Urothelium cell line (cell line): ENCODE measurements at regions not wholly inside any gene's neighbourhood (a gene's known extent, or its start where the extent isn't known, plus 50 kb on each side); places are given as distances from the start of the nearest gene placed in this dataset.
A peak's percentile ranks its signal among the peaks of the same experiment; 100 is the strongest.
"Not testable (repeated sequence)": the region's sequence is repeated elsewhere in the genome, so short reads cannot be mapped to it uniquely, and the experiment has no call there.

Experiments used
- DNase-seq: peaks from one replicate; pipeline ENCODE4 v3.0.0; 2011; ENCODE audit warnings: low spot score, mixed read lengths
- FAIRE-seq: peaks from 2 replicates; lab custom pipeline; 2011; peaks lifted over from hg19 to GRCh38; lab: Jason Lieb, UNC

- DNase-seq: no peak
- no peak for FAIRE-seq
These were observed 61.4 kb downstream of the DDX53 start for GRCh38 chrX:23061116-23061515.

- DNase-seq: no peak
- FAIRE-seq: no peak
These were observed 62.6 kb downstream of the DDX53 start for GRCh38 chrX:23062359-23062758.

DNA sequence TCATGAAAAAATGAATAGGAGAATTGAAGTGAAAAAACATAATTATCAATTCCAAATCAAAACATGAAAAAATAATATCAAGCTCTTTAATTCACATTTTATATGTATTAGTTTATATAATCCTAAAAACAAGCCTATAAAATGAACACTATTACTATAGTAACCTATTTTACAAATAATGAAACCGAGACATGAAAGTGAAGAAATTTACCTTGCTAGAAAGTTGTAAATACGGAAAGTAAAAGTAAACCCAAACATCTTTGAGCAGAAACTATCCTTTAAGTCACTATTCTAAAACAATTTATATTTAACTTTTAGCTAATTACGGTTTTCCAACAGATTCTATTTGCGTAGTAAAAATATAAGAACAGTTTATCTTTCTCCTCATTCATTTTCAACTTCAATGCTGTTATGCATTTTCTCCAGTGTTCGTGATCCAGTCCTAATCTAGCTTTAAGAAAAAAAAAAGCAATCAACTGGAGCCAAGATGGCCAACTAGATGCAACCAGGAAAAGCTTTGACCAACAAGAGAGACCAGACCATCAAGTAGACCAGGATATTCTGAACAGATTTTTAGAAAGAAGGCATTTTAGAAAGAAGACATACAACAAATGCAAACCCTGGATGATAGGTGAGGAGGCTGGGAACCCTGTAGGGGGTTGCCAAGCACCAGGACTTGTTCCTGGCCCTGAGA is 67.0 kb downstream of the DDX53 start:
- no peak for FAIRE-seq

DNA sequence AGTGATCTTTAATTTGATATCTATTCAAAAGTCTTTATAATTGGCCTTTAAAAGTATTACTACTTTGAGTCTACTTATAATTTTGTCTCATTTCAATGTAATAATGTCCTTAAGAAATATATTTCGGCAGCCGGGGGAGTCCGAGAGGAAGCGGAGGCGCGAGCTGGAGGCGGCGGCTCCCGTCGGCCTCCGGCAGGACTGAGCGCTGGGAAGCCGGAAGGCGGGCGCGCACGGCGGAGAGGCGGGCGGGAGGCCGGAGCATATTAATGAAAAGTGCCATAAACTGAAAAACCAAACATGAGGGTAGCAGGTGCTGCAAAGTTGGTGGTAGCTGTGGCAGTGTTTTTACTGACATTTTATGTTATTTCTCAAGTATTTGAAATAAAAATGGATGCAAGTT is 75.7 kb downstream of the DDX53 start:
- not testable (repeated sequence) for DNase-seq, FAIRE-seq

More for the DNA sequence above, 67.0 kb downstream of the DDX53 start:
- DNase-seq: no peak

- FAIRE-seq: no peak
These were observed 79.6 kb downstream of the DDX53 start for GRCh38 chrX:23079347-23079746.

GRCh38 chrX:23100826-23101225 is 101.1 kb downstream of the DDX53 start:
- no peak for FAIRE-seq
- no peak for DNase-seq

More at GRCh38 chrX:23079347-23079746, 79.6 kb downstream of the DDX53 start:
- DNase-seq: no peak

GRCh38 chrX:23103546-23103945 is 103.8 kb downstream of the DDX53 start:
- no peak for FAIRE-seq
- DNase-seq: no peak

- DNase-seq: no peak
- FAIRE-seq: no peak
These were observed 114.5 kb downstream of the DDX53 start for GRCh38 chrX:23114241-23114640.

GRCh38 chrX:23115651-23116050 is 115.9 kb downstream of the DDX53 start:
- DNase-seq: no peak
- FAIRE-seq: no peak

DNA sequence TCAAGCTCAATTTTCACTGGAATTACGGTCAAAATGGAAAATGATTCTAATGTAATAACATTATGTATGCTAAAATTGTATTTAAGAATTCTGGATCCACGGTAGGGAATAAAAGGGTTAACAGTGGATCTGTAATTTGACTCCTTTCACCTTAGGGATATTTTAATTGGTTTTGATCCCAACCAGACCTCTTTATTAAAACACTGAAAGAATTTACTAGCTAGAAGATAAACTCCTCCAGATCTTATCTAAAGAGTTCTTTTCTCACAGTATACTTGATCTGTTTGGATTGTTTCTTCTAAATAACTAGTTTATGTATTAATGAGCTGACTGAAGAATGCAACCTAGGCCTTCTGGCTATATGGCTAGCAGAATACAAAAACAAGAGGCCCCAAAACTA is 118.4 kb downstream of the DDX53 start:
- FAIRE-seq (no peak), DNase-seq (no peak)

DNA sequence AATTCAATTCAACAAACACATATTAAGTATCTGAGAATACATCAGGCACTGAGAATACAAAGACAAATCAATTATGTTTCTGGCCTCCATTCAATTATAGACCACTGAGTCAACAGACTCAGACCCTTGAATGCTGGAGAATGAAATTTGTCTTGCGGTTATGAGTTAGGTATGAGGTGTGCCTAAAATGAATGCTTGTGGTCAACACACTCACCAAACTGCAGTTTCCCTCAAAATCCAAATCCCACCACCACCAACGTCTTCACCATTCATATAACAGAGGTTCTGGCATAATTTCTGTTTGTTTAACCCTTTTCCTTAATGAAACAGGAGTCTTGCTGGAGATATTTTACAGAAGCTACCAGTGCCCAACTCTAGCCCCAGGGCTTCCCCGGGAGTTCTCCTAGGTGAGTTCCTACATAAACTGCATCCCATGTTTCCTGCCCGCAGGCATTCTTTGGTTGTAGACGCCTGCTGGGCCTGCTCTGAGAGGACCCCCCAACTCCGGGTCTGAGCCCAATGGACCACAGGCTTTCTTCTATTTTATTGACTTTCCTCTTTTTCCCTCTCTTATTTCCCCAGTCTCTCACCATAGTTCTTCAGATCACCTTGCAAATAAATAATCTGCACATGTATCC is 119.2 kb downstream of the DDX53 start:
- FAIRE-seq: no peak
- DNase-seq: peak; percentile 2

GRCh38 chrX:23127586-23127985 is 127.8 kb downstream of the DDX53 start:
- DNase-seq (no peak), FAIRE-seq (no peak)

DNA sequence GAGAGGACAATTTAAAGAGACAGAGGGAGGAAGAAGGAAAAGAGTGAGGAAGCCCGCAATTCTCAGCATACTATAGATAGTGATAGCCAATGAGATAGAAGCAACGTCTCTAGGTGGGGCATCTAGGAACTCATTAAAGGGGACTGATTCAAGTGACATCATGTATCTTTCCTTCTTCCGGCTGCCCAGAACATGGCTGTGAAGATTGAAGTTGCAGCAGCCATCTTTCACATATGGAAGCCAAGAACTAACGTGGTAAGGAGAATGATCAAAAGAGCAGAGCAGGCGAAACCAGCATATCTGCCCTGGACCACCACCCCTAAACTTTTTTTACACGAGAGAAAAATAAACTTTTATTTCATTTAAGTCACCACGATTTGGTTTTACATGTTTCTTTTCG is 133.8 kb downstream of the DDX53 start:
- DNase-seq: no peak
- no peak for FAIRE-seq

DNA sequence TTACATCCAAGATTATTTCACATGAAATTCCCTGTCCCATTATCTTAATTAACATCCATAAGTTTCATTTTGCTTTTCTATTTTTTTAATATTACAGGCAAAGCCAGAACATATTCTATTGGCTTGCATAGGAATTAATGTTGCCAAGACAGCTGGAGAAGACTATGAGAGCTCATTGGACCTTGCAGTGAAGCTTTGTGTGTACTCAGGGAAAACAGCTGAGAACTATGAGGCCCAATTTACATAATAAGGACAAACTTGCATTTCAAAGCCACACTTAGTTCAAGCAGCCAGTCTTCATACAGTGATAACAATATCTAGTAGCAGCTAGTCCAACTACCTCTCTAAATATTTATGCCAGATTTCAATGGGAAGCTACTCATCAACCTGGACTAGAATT is 134.4 kb downstream of the DDX53 start:
- FAIRE-seq (no peak), DNase-seq (no peak)

- DNase-seq (no peak), FAIRE-seq (no peak)
These were observed 137.1 kb downstream of the DDX53 start for GRCh38 chrX:23136816-23137215.

DNA sequence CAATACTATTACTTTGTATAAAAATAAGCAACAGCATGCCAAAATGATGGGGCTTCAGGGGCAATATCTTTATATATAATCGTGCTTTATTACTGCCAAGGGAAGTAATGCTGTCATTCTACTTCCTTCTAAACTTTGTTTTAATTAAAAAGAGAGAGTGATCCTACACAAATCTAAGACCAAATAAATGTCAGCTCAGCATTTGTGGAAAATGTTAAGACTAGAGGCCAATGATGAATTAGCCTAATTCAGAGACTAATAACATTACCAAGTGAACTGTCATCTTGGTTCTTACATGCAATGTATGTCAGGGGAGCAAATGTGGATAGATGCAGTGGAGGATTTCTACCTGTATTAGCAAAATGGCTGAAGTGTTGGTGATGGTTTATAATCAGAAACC is 166.4 kb upstream of the PTCHD1 start:
- FAIRE-seq: no peak

GRCh38 chrX:23185951-23186350 is 148.7 kb upstream of the PTCHD1 start:
- no peak for FAIRE-seq
- DNase-seq: no peak

More for the DNA sequence above, 166.4 kb upstream of the PTCHD1 start:
- no peak for DNase-seq

GRCh38 chrX:23187819-23188218 is 146.8 kb upstream of the PTCHD1 start:
- FAIRE-seq: no peak

DNA sequence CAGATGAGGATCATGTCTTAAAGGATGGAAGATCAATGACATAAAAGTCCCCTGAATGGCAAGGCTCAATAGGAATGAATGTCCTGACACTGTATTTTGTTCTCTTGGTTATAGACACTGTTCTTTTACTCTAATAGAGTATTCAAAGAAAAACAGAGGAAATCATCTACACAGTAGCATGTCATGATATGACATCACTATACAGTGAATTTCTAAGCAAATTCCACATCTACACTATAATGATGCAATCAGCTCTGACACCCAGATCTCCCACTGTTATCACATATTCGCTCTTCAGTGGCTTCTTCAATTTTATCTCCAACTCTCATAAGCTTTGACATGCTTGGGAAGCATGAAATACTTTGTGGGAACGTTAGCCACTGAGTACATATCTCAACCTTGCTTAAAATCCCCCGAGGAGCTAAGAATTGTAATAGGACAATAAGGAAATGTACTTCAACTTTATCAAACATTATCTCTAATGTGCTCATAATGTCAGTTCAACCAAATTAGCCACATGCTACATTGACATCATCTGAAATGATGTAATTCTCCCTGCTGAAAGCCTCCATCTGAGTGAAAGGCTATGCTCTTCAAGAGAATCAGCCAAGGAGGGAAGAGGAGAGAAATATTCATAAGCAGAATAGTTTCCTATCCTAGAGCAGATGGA is 139.6 kb upstream of the PTCHD1 start:
- FAIRE-seq: no peak
- DNase-seq: no peak

More at GRCh38 chrX:23187819-23188218, 146.8 kb upstream of the PTCHD1 start:
- no peak for DNase-seq

- no peak for FAIRE-seq
- DNase-seq: no peak
These were observed 138.9 kb upstream of the PTCHD1 start for GRCh38 chrX:23195761-23196160.

GRCh38 chrX:23201706-23202105 is 132.9 kb upstream of the PTCHD1 start:
- no peak for FAIRE-seq
- DNase-seq: no peak

DNA sequence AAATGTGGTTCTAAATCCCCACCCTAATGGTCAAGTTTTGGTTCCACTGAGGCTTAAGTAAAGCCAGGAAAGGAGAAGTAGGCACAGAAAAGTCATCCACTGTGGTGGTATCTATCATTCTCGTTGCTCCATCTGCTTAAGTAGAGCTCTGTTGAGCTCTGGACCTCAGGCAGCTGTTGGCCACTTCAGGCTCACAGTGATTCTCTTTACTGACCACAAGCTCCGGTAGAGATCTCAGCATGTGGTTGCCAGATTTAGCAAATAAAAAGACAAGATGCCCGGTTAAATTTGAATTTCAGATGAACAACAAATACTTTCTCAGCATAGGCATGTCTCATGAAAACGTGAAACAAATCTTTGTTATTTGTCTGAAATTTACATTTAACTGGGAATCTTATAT is 132.3 kb upstream of the PTCHD1 start:
- FAIRE-seq: no peak
- DNase-seq: no peak
